ENCODE measurements at regions not wholly inside any gene's neighbourhood (a gene's known extent, or its start where the extent isn't known, plus 50 kb on each side); places are given as distances from the start of the nearest gene placed in this dataset.

DNA sequence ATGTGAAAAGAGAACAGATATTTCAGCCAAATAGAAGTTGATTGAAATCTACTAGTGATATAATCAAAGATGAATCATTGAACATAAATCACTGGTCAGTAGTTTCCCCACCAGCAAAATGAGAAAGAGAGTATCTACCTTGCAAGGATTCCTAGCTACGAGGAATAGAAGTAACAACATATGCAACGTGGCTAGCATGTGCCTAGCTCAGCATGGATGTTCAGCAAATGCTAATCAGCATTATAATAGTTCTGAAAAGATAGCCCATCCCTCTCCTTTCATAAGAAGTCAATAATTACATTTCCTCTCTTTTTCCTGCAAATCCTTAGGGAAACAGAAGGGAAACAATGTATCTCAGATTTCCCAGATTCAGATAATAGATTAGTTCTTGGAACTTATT is 417.2 kb downstream of the SATB2 start:
- no peak for TF ChIP-seq TAF1 (IDR thresholded peaks at IDR 0.05; ENCODE audit: low read depth, low read length)
- no peak for TF ChIP-seq POLR2A (IDR thresholded peaks at IDR 0.05; ENCODE audit: low read depth, low read length)
- TF ChIP-seq PAX5 (IDR thresholded peaks at IDR 0.05; ENCODE audit: insufficient read depth, low read length, severe bottlenecking): no peak
- no peak for TF ChIP-seq POLR2AphosphoS5 (IDR thresholded peaks at IDR 0.05; ENCODE audit: low read depth, low read length)

Measured in GM12891 (cell line).